GM21737 (cell line): ENCODE measurements at regions not wholly inside any gene's neighbourhood (a gene's known extent, or its start where the extent isn't known, plus 50 kb on each side); places are given as distances from the start of the nearest gene placed in this dataset.
"Not testable (repeated sequence)": the region's sequence is repeated elsewhere in the genome, so short reads cannot be mapped to it uniquely, and the experiment has no call there.

Experiments used
- ATAC-seq: cut with Tn5 transposase; IDR thresholded peaks from one replicate; pipeline ENCODE4 v1.9.1; 2021; ENCODE audit warnings: mild to moderate bottlenecking, moderate library complexity; ENCODE audit not compliant: unreplicated experiment

DNA sequence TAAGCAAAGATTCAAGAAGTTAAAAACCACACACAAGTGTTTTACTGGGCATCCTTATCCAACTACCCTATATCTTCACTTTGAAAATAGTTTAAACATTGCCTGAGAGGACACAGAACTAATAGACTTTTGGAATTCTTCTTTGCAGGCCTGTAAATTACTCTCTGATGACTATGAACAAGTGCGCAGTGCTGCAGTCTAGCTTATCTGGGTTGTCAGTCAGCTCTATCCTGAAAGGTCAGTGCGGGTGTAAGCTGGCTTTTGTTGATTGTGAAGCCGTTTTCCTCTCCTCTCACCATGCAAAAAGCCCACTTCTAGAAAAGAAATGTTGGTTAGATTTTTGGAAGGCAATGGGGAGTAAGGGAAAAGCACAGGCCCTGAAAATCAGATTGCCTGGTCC is 143.6 kb upstream of the ERV3-1 start:
- not testable (repeated sequence) for ATAC-seq

DNA sequence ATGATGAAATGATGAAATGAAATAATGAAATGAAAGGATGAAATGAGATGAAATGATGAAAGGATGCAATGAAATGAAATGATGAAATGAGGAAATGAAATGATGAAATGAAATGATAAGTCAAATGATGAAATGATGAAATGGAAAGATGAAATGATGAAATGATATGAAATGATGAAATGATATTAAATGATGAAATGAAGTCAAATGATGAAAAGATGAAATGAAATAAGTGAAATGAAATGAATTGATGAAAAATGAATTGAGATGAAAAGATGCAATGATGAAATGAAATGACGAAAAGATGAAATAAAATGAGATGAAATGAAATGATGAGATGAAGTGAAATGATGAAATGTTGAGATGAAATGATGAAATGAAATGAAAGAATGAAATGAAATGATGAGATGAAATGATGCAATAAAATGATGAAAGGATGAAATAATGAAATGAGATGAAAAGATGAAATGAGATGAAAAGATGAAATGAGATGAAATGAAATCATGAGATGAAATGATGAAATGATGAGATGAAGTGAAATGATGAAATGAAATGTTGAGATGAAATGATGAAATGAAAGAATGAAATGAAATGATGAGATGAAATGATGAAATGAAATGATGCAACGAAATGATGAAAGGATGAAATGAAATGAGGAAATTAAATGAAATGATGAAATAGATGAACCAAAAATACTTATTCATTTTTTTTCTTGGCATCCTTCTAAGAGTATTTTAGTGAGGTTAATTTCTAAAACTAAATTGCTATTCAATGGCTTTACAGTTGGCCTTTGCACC is 139.8 kb upstream of the ERV3-1 start:
- not testable (repeated sequence) for ATAC-seq

DNA sequence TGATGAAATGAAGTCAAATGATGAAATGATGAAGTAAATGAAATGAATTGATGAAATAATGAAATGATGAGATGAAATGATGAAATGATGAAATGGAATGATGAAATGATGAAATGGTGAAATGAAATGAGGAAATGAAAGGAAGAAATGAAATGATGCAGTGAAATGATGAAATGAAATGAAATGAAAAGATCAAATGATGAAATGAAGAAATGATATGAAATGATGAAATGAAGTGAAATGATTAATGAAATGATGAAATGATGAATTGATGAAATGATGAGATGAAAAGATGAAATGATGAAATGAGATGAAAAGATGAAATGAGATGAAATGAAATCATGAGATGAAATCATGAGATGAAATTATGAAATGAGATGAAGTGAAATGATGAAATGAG is 139.2 kb upstream of the ERV3-1 start:
- ATAC-seq = not testable (repeated sequence)

DNA sequence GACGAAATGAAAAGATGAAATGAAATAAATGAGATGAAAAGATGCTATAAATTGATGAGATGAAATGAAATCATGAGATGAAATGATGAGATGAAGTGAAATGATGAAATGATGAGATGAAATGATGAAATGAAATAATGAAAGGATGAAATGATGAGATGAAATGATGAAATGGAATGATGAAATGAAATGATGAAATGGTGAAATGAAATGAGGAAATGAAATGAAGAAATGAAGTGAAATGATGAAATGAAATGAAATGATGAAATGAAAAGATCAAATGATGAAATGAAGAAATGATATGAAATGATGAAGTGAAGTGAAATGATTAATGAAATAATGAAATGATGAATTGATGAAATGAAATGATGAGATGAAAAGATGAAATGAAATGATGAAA is 138.5 kb upstream of the ERV3-1 start:
- not testable (repeated sequence) for ATAC-seq

DNA sequence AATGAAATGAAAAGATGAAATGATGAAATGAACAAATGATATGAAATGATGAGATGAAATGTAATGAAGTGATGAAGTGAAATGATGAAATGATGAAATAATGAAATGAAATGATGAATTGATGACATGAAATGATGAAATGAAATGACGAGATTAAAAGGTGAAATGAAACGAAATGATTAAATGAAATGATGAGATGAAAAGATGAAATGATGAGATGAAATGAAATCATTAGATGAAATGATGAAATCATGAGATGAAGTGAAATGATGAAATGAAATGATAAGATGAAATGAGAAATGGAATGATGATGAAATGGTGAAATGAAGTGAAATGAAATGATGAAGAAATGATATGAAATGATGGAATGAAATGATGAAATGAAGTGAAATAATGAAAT is 138.1 kb upstream of the ERV3-1 start:
- not testable (repeated sequence) for ATAC-seq

DNA sequence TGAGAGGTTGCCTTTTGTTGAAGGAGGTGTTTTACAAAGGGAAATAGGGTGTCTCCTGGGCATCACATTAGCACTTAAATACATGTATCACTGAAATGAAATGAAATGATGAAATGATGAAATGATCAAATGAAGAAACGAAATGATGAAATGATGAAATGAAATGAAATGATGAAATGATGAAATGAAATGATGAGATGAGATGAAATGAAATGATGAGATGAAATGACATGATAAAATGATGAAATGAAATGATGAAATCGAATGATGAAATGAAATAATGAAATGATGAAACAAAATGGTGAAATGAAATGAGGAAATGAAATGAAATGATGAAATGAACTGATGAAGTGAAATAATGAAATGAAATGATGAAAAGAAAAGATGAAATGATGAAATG is 137.6 kb upstream of the ERV3-1 start:
- ATAC-seq = not testable (repeated sequence)

DNA sequence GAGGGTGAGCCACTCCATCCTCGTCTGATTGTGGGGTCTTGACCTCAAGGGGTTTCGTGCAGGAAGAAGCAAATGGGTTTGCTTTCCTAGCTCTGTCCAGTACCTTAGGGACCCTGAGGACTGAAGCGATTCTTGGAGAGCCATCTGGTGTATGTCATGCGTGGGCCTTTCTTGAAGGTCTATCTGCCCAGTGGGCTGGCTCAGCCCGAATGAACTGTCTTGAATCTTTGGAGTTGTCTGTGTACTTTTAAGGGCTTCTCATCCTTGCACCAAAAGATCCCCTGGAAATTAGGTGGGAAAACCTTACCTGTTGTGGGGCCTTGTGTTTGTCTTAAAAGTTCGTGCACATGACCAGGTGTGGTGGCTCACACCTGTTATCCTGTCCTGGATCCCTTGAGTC is 135.4 kb upstream of the ERV3-1 start:
- ATAC-seq = not testable (repeated sequence)

DNA sequence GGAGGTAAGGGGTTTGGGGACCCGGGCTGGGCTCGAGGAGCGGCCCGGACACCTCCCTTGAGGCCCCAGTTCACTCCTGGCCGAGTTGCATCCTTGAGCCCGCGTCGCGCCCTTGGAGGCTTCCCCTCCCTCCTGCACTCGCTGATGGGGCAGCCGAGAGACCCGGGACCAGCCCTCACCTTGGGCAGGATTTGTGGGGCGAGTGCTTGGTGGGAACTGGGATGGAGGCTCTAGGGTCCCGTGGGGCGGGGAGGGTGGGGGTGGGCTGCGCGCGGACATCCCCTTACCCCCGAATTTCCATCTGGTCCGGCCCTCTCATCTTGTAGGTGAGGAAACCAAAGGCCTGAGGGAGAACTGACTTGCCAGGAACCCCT is 134.9 kb upstream of the ERV3-1 start:
- ATAC-seq = not testable (repeated sequence)

DNA sequence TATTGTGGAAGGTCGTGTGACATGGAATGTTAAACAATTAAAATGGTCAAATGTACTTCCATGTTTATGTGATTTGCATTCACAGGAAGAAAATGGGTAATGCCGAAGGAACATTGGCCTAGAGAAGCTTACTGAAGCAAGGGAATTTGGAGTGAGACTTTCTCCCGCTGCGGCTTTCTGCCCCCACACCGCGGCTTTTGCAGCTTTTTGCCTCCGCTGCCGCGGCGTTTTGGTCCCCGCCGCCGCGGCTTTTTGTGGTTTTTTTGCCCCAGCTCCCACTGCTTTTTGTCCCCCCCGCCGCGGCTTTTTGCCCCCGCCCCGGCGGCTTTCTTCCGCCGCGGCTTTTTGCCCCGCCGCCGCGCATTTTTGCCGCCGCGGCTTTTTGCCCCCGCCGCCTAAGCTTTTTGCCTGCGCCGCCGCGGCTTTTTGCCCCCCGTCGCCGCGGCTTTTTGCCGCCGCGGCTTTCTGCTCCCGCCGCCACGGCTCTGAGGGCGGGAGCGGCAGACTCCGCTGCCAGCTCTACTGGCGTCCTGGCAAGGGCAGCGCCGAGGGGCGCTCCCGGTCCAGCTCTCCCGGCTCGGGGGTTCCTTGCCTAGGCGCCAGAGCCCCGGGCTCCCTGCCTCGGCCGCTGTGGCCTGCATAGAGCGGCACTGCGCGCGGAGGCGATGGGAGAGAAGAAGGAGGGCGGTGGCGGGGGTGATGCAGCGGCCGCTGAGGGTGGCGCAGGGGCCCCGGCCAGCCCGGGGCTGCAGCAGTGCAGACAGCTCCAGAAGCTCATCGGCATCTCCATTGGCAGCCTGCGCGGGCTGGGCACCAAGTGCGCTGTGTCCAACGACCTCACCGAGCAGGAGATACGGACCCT is 134.3 kb upstream of the ERV3-1 start:
- not testable (repeated sequence) for ATAC-seq

DNA sequence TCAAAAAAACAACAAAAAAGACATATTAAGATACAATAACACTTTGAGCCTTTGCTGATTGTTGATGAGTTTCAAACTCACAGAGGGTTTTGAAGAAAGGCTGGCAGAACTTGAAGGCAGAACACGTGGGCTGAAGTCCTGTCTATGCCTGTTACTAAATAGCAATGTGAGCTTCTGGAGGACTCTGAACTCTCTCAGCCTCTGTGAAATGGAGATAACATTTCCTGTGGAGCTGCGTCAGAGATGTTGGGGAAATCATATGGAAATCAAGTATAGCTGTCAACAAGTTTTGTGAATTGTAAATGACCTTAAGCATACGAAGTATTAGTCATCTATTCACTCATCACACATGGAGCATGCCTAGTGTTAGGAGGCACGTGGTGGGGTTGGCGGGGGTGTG is 130.4 kb upstream of the ERV3-1 start:
- not testable (repeated sequence) for ATAC-seq

DNA sequence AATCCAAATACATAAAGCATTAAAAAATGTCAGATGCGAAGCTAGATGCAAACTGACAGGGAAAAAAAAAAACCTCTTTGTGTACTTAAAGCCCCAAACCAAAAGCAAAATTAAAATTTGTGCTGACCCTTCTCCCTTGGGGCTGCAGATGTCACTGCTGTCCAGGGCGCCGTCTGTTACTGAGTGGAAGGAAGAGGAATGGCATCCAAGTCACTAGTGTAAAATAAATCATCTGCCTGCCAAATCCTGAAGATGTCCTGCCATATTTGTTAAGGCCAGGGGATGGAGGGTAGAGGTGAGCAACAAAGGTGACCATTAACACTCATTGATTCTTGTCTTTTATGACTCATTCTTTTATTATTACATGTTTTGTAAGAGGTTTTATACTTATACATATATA is 126.6 kb upstream of the ERV3-1 start:
- ATAC-seq = not testable (repeated sequence)

DNA sequence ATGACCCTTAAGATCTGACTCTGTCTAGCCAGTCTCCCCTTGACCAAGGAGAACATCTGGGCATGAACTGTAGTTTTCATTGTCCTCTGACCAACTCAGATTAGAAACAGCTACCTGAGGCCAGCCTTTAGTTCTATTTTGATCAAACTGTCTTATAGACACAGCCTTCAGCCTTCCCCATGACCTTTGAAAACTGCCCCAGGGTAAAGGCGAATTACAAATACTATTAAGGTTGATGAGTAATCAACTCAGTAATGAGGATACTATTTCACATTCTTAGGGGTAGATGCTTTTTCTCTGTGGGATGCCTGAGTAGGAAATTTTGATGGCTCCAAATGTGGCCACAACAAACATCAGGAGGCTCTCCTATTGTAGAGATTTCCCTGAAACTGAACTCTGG is 125.8 kb upstream of the ERV3-1 start:
- ATAC-seq = not testable (repeated sequence)

DNA sequence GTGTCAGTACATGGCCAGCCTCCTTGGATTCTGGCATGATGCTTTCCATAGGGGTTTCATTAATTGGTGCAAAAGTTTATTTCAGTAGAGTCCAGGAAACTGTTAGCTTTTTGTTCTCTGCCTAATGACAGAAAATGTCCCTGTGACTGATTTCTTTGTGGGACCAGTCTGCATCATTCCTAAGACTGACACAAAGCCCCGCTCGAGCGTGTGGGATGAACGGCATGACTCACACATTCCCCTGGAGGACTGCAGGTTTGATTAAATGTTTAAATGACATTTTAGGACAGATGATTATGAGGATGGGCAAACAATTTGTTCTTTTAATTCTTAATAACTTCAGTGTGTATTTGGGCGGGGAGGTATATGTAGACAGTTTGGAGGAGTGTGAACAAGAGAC is 120.9 kb upstream of the ERV3-1 start:
- not testable (repeated sequence) for ATAC-seq

DNA sequence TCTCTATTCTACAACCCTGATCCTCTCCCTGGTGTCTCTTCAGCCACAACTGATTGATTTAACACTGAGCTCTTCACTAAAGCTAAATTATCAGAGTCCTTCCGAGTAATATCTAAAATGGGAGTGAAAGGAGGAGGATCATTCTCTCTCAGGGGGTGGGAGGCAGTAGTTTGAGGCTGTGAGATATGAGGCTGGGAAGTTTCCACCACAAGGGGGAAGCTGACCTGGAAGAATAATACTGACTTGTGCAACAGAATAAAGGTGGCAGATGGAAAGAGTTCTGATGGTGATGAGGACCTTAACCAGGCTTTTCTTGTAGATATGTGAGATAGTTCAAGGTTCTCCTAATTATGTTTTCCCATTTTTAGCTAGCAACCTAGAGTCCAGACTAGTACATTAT is 118.1 kb upstream of the ERV3-1 start:
- ATAC-seq = not testable (repeated sequence)

DNA sequence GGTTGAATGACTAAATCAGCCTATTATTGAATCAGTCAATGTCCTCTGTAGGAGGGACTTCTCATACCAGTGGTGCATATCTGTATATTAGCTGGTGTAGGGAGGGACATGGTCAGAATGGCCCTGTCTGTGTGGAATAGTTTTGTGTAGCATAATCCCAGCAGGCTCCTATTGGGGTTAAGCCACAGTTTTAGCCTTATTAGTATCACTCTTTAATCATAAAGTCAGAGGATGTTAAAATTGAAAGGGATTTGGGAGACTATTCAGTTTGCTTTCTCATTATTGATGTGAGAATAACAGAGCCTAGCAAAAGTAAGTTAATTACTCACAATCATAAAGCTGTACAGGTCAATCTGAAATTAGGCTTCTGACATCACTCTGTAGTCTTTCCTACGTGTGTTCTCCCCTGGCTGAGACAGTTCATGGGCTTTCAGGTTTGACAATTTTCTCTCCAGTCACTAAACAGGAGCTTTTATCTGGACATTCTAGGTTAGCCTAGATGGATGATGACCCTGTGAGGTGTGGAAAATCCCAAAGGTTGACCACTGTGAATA is 99.2 kb upstream of the ERV3-1 start:
- not testable (repeated sequence) for ATAC-seq

DNA sequence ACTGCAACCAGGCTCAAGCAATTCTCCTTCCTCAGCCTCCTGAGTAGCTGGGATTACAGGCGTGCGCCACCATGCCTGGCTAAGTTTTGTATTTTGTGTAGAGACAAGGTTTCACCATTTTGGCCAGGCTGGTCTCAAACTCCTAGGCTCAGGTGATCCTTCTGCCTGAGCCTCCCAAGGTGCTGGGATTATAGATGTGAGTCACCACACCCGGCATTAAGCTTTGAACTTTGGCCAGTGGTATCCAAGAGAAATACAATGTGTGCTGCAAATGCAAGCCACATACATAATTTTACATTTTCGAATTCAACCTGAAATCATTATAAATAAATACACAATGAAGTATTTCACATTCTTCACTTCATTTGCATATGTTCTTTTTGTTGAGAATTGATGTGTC is 94.0 kb upstream of the ERV3-1 start:
- not testable (repeated sequence) for ATAC-seq

DNA sequence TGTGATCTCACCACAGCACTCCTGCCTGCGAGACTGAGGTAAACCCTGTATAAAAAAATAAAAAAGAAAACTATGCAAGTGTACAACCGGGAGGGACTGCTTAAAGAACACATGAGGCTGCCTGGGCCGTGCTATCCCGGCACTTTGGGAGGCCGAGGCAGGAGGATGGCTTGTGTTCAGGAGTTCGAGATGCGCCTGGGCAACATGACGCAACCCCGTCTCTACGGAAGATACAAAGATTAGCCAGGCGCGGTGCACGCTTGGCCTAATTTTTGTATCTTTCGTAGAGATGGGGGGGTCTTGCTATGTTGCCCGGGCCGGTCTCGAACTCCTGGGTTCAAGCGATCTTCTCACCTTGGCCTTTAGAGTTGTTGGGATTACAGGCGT is 75.2 kb upstream of the ERV3-1 start:
- not testable (repeated sequence) for ATAC-seq

DNA sequence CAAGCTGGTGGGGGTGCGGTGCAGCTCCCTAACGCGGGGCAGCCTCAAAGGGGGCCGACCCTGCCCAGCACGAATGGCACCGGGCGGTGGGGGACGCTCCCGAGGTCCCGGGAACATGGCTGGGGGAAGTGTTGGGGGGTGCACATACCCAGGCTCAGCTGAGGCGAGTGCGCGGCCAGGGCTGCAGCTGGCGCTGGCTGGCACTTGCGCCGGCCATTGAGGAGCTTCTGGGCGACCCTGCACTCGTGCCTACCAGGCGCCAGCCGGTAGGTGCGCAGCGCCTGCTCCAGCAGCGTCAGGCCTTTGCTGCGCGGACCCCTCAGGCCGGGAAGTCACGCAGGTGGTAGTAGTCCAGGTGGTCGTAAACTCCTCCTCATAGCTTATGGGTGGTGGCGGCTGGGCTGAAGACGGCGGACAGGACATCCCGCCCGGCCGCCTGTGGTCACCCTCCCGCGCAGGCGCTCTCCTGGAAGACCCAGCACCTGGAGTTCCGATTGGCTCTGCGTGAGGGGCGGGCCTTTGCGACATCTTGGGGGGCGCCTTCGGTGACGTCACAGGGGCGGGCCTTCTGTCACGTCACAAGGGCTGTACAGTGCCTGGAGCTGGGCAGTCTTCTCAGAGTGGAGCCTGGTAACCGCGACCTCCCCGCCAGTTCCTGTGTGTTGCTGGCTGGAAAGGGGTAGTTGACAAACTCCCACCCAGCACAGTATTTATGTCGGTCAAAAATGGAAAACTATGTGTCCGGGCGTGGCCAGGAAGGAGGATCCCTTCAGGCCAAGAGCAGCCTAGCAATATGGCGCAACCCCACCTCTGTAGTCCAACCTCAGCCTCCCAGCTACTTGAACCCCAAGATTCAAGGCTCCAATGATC is 74.5 kb upstream of the ERV3-1 start:
- ATAC-seq = peak; percentile 100

DNA sequence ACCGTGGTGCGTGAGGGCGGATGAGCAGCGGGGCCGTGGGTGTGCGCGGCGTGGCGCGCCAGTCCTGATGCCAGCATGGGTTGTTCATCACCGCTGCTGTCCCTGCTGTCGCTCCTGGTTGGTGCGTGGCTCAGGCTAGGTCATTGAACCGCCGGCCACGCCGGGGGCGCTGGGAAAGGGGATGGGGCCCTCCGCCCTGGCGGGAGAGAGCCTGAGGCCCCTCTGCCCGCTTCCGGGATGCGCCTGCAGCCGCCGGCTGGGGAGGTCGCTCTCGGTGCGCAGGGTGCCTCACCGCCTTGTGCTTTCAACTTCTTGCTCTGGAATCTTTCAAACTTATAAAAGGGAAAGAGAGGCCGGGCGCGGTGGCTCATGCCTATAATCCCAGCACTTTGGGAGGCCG is 68.5 kb upstream of the ERV3-1 start:
- ATAC-seq = not testable (repeated sequence)

DNA sequence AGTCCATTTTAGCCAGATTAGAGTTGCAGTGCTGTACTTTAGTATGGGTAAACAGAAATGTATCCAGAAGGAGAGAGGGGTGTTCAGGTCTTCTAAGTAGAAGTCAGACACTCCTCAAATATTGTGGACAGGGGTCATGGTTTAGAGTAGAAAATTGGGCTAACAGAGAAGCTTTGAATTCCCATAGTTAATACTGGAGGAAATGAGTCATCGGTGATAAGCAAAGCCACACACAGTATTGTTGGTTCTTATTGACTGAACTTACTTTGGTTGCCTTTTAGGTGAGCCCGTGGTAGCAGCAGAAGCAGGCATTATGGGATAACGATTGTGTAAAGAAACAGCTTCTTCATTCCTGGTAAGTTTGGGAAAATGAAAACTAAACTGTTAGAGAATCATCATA is 66.7 kb upstream of the ERV3-1 start:
- not testable (repeated sequence) for ATAC-seq
